Liver (tissue), 8 donors: ENCODE measurements at regions not wholly inside any gene's neighbourhood (a gene's known extent, or its start where the extent isn't known, plus 50 kb on each side); places are given as distances from the start of the nearest gene placed in this dataset.

Experiments
- DNase-seq: peaks from one replicate; pipeline ENCODE4 v3.0.0-alpha.2; 2017; ENCODE audit warnings: low spot score
- H3K27ac ChIP-seq, 2 donors: one replicate each; pipeline ENCODE4 v1.7.0; 2013; ENCODE audit warnings: inconsistent platforms in 2 of 2, low read length in 2 of 2, control low read depth in 1 of 2, low read depth in 1 of 2, mild to moderate bottlenecking in 1 of 2
- H3K27me3 ChIP-seq, 4 donors: one replicate each; pipeline versions ENCODE4 v1.6.1 to v1.7.0; 2013; ENCODE audit warnings: low read length in 3 of 4, inconsistent platforms in 1 of 4, mild to moderate bottlenecking in 1 of 4, moderate library complexity in 1 of 4; ENCODE audit not compliant: control insufficient read depth in 4 of 4, insufficient read depth in 4 of 4
- H3K36me3 ChIP-seq, 4 donors: one replicate each; pipeline versions ENCODE4 v1.6.1 to v1.7.0; 2013; ENCODE audit warnings: low read length in 3 of 4, mild to moderate bottlenecking in 3 of 4, low read depth in 1 of 4, moderate library complexity in 1 of 4; ENCODE audit not compliant: control insufficient read depth in 4 of 4, insufficient read depth in 3 of 4
- H3K4me1 ChIP-seq, 4 donors: one replicate each; pipeline versions ENCODE4 v1.6.1 to v1.7.0; 2013; ENCODE audit warnings: low read length in 3 of 4, mild to moderate bottlenecking in 3 of 4, moderate library complexity in 1 of 4; ENCODE audit not compliant: control insufficient read depth in 4 of 4, insufficient read depth in 4 of 4
- H3K4me3 ChIP-seq, 3 donors: one replicate each; pipeline versions ENCODE4 v1.6.1 to v1.7.0; 2013; ENCODE audit warnings: low read length in 3 of 3, control low read depth in 1 of 3, low read depth in 1 of 3, mild to moderate bottlenecking in 1 of 3
- H3K9ac ChIP-seq, 2 donors: one replicate each; pipeline ENCODE4 v1.7.0; 2013; ENCODE audit warnings: low read length in 2 of 2, mild to moderate bottlenecking in 2 of 2, moderate library complexity in 2 of 2, control low read depth in 1 of 2, low read depth in 1 of 2
- H3K9me3 ChIP-seq, 4 donors: one replicate each; pipeline versions ENCODE4 v1.6.1 to v1.7.0; 2013; ENCODE audit warnings: low read length in 3 of 4; ENCODE audit not compliant: control insufficient read depth in 4 of 4
- EGR1 ChIP-seq, 2 donors: IDR thresholded peaks; 2 replicates each; pipeline ENCODE4 v1.6.1; 2016 to 2018; ENCODE audit warnings: antibody characterized with exemption in 2 of 2, low read depth in 2 of 2
- FOXA1 ChIP-seq: IDR thresholded peaks from 2 replicates; pipeline ENCODE4 v1.6.1; 2016; ENCODE audit warnings: antibody characterized with exemption
- FOXA2 ChIP-seq: IDR thresholded peaks from 2 replicates; pipeline ENCODE4 v1.6.1; 2016; ENCODE audit warnings: antibody characterized with exemption
- HNF4A ChIP-seq, 2 donors: conservative IDR thresholded peaks; 2 replicates each; pipeline ENCODE4 v1.6.1; 2016; ENCODE audit warnings: antibody characterized with exemption in 2 of 2, mild to moderate bottlenecking in 2 of 2
- HNF4G ChIP-seq: IDR thresholded peaks from 2 replicates; pipeline ENCODE4 v1.6.1; 2016; ENCODE audit warnings: antibody characterized with exemption
- RXRA ChIP-seq, 2 donors: IDR thresholded peaks; 2 replicates each; pipeline ENCODE4 v1.6.1; 2017 to 2018; ENCODE audit warnings: antibody characterized with exemption in 2 of 2, mild to moderate bottlenecking in 1 of 2
- SP1 ChIP-seq: IDR thresholded peaks from 2 replicates; pipeline ENCODE4 v1.6.1; 2018; ENCODE audit warnings: antibody characterized with exemption, mild to moderate bottlenecking
- TAF1 ChIP-seq: conservative IDR thresholded peaks from 2 replicates; pipeline ENCODE4 v1.6.1; 2016; ENCODE audit warnings: antibody characterized with exemption, mild to moderate bottlenecking
- WGBS: extraction: QIAGEN DNeasy Blood & Tissue Kit; methylation state at CpG from one replicate; pipeline ENCODE4 v1.1.7; 2013; 5-methylcytosine and 5-hydroxymethylcytosine counted together
- TF ChIP-seq, protein P1 (sequence below): IDR thresholded peaks from 2 replicates; pipeline ENCODE4 v1.6.1; 2016; ENCODE audit warnings: antibody characterized with exemption
- TF ChIP-seq, protein P2 (sequence below): fragments of 150-350 bp; IDR thresholded peaks from 2 replicates; pipeline ENCODE4 v1.5.1; 2017; ENCODE audit warnings: improper control_type of control experiment, low read depth, low read length; ENCODE audit not compliant: missing input control
- TF ChIP-seq, protein P3 (sequence below): IDR thresholded peaks from 2 replicates; pipeline ENCODE4 v1.6.1; 2016; ENCODE audit warnings: antibody characterized with exemption
- TF ChIP-seq, protein P4 (sequence below): IDR thresholded peaks from 2 replicates; pipeline ENCODE4 v1.6.1; 2016; ENCODE audit warnings: antibody characterized with exemption, mild to moderate bottlenecking
- TF ChIP-seq, protein P5 (sequence below): IDR thresholded peaks from 2 replicates; pipeline ENCODE4 v1.6.1; 2016; ENCODE audit warnings: antibody characterized with exemption
- donor health status: healthy.
- donor health status: healthy.
- donor health status: healthy.
- donor health status: healthy.
- donor health status: healthy.

DNA sequence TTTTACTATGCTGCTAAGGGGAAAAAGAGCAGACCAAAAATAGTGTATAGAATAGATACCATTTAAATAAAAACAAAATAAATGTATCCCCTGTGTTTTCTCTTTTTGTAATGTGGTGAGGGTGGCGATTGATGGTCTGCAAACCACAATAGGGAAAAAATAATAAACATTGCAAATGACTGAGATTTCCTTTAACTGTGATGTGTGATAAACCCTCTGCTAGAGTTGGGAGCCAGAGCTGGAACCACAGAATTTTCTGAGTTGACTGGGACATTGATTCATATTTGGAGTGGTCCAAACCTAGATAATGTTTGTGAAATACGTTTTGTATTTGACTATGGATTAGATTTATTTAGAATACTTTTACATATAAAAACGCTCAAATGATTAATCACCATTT is 70.6 kb upstream of the PTGFR start:
- Histone ChIP-seq H3K4me1 (no peaks in the 10 kb centered on the region), H3K4me3 (no peak overlapping the region), H3K9me3 (no peaks in the 10 kb centered on the region), H3K9ac (no peak overlapping the region), H3K27me3 (no peaks in the 10 kb centered on the region), H3K27ac (no peak overlapping the region), H3K36me3 (no peaks in the 10 kb centered on the region)
- TF ChIP-seq HNF4A (conservative IDR thresholded peaks at IDR 0.05) (no peak), HNF4G (no peak), TAF1 (no peak), SP1 (no peak), FOXA2 (no peak), EGR1 (IDR thresholded peaks at IDR 0.05; ENCODE audit: low read depth in 2 of 2) (no peak)
- TF ChIP-seq, protein P1, sequence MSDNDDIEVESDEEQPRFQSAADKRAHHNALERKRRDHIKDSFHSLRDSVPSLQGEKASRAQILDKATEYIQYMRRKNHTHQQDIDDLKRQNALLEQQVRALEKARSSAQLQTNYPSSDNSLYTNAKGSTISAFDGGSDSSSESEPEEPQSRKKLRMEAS, result no peak
- 77% methylated on average over 3 of the region's 3 CpGs for WGBS
- no peak for DNase-seq

DNA sequence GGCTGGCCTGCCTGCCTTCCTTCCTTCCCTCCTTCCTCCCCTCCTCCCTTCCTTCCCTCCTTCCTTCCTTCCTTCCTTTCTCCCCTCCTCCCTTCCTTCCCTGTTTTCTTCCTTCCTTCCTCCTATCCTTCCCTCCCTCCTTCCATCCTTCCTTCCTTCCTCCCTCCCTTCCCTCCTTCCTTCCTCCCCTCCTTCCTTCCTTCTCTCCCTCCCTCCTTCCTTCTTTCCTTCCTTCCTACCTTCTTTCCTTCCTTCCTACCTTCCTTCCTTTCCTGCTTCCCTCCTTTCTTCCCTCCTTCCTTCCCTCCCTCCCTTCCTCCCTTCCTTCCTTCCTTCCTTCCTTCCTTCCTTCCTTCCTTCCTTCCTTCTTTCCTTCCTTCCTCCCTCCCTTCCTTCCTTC is 70.1 kb upstream of the PTGFR start:
- Histone ChIP-seq H3K4me3 (no peak overlapping the region), H3K9ac (no peak overlapping the region), H3K27ac (no peak overlapping the region), H3K27me3 (no peaks in the 10 kb centered on the region), H3K4me1 (no peaks in the 10 kb centered on the region), H3K36me3 (no peaks in the 10 kb centered on the region), H3K9me3 (no peaks in the 10 kb centered on the region)
- TF ChIP-seq RXRA (IDR thresholded peaks at IDR 0.05) (no peak), HNF4G (no peak), FOXA1 (no peak), EGR1 (IDR thresholded peaks at IDR 0.05; ENCODE audit: low read depth in 2 of 2) (no peak), SP1 (no peak), TAF1 (no peak)
- TF ChIP-seq, protein P2, sequence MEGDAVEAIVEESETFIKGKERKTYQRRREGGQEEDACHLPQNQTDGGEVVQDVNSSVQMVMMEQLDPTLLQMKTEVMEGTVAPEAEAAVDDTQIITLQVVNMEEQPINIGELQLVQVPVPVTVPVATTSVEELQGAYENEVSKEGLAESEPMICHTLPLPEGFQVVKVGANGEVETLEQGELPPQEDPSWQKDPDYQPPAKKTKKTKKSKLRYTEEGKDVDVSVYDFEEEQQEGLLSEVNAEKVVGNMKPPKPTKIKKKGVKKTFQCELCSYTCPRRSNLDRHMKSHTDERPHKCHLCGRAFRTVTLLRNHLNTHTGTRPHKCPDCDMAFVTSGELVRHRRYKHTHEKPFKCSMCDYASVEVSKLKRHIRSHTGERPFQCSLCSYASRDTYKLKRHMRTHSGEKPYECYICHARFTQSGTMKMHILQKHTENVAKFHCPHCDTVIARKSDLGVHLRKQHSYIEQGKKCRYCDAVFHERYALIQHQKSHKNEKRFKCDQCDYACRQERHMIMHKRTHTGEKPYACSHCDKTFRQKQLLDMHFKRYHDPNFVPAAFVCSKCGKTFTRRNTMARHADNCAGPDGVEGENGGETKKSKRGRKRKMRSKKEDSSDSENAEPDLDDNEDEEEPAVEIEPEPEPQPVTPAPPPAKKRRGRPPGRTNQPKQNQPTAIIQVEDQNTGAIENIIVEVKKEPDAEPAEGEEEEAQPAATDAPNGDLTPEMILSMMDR, result no peak
- TF ChIP-seq, protein P3, sequence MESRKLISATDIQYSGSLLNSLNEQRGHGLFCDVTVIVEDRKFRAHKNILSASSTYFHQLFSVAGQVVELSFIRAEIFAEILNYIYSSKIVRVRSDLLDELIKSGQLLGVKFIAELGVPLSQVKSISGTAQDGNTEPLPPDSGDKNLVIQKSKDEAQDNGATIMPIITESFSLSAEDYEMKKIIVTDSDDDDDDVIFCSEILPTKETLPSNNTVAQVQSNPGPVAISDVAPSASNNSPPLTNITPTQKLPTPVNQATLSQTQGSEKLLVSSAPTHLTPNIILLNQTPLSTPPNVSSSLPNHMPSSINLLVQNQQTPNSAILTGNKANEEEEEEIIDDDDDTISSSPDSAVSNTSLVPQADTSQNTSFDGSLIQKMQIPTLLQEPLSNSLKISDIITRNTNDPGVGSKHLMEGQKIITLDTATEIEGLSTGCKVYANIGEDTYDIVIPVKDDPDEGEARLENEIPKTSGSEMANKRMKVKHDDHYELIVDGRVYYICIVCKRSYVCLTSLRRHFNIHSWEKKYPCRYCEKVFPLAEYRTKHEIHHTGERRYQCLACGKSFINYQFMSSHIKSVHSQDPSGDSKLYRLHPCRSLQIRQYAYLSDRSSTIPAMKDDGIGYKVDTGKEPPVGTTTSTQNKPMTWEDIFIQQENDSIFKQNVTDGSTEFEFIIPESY, result no peak
- TF ChIP-seq, protein P4, sequence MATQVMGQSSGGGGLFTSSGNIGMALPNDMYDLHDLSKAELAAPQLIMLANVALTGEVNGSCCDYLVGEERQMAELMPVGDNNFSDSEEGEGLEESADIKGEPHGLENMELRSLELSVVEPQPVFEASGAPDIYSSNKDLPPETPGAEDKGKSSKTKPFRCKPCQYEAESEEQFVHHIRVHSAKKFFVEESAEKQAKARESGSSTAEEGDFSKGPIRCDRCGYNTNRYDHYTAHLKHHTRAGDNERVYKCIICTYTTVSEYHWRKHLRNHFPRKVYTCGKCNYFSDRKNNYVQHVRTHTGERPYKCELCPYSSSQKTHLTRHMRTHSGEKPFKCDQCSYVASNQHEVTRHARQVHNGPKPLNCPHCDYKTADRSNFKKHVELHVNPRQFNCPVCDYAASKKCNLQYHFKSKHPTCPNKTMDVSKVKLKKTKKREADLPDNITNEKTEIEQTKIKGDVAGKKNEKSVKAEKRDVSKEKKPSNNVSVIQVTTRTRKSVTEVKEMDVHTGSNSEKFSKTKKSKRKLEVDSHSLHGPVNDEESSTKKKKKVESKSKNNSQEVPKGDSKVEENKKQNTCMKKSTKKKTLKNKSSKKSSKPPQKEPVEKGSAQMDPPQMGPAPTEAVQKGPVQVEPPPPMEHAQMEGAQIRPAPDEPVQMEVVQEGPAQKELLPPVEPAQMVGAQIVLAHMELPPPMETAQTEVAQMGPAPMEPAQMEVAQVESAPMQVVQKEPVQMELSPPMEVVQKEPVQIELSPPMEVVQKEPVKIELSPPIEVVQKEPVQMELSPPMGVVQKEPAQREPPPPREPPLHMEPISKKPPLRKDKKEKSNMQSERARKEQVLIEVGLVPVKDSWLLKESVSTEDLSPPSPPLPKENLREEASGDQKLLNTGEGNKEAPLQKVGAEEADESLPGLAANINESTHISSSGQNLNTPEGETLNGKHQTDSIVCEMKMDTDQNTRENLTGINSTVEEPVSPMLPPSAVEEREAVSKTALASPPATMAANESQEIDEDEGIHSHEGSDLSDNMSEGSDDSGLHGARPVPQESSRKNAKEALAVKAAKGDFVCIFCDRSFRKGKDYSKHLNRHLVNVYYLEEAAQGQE, result no peak
- TF ChIP-seq, protein P5, sequence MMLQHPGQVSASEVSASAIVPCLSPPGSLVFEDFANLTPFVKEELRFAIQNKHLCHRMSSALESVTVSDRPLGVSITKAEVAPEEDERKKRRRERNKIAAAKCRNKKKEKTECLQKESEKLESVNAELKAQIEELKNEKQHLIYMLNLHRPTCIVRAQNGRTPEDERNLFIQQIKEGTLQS, result no peak
- no peak for DNase-seq
